GM23338 (cell line): ENCODE measurements at regions not wholly inside any gene's neighbourhood (a gene's known extent, or its start where the extent isn't known, plus 50 kb on each side); places are given as distances from the start of the nearest gene placed in this dataset.

Experiments used
- ATAC-seq: fragments of 200-7000 bp; cut with Tn5 transposase; 3 replicates; pipeline ENCODE4 v1.9.1; 2020
- DNase-seq: peaks from one replicate; pipeline ENCODE4 v3.0.0-alpha.2; 2015; ENCODE audit warnings: low spot score
- H2AFZ ChIP-seq: fragments of 200-600 bp; sonication (generic); 2 replicates; pipeline ENCODE4 v1.8.0; 2016; ENCODE audit warnings: antibody characterized with exemption, mild to moderate bottlenecking, moderate library complexity
- H3F3A ChIP-seq: fragments of 200-600 bp; sonication (generic); replicated peaks from 2 replicates; pipeline ENCODE4 v1.8.0; 2017; ENCODE audit warnings: antibody characterized with exemption, mixed run types, low read depth
- H3K27ac ChIP-seq: fragments of 200-600 bp; sonication (generic); 2 replicates; pipeline ENCODE4 v1.6.1; 2016; ENCODE audit warnings: low read depth
- H3K27me3 ChIP-seq: fragments of 200-600 bp; sonication (generic); 2 replicates; pipeline ENCODE4 v1.8.0; 2016; ENCODE audit warnings: mild to moderate bottlenecking, mixed run types, moderate library complexity; ENCODE audit not compliant: insufficient read depth
- H3K36me3 ChIP-seq: fragments of 200-600 bp; sonication (generic); 2 replicates; pipeline ENCODE4 v1.8.0; 2016; ENCODE audit warnings: mild to moderate bottlenecking; ENCODE audit not compliant: insufficient read depth
- H3K4me1 ChIP-seq: fragments of 200-600 bp; sonication (generic); 2 replicates; pipeline ENCODE4 v1.8.0; 2016; ENCODE audit warnings: mild to moderate bottlenecking, moderate library complexity; ENCODE audit not compliant: insufficient read depth
- H3K4me2 ChIP-seq: fragments of 200-600 bp; sonication (generic); 2 replicates; pipeline ENCODE4 v1.7.1; 2017; ENCODE audit warnings: mixed run types
- H3K4me3 ChIP-seq: fragments of 200-600 bp; sonication (generic); 2 replicates; pipeline ENCODE4 v1.6.1; 2016; ENCODE audit warnings: mixed run types
- H3K79me2 ChIP-seq: fragments of 200-600 bp; sonication (generic); replicated peaks from 2 replicates; pipeline ENCODE4 v1.8.0; 2017; ENCODE audit warnings: mild to moderate bottlenecking; ENCODE audit not compliant: insufficient read depth
- H3K9me2 ChIP-seq: fragments of 200-600 bp; sonication (generic); 2 replicates; pipeline ENCODE4 v1.8.0; 2017; ENCODE audit not compliant: insufficient read depth
- H4K20me1 ChIP-seq: fragments of 200-600 bp; sonication (generic); replicated peaks from 2 replicates; pipeline ENCODE4 v1.8.0; 2017; ENCODE audit warnings: mild to moderate bottlenecking; ENCODE audit not compliant: insufficient read depth
- H3K27ac Mint-ChIP-seq: 2 replicates; pipeline ENCODE4 v1.8.0; 2020; ENCODE audit warnings: inconsistent platforms, mild to moderate bottlenecking, moderate library complexity, mixed read lengths
- H3K27me3 Mint-ChIP-seq: 3 replicates; pipeline ENCODE4 v1.8.0; 2022; ENCODE audit warnings: low read depth, mild to moderate bottlenecking, moderate library complexity, mixed read lengths, inconsistent platforms; ENCODE audit not compliant: insufficient read depth, poor library complexity
- H3K36me3 Mint-ChIP-seq: 3 replicates; pipeline ENCODE4 v1.8.0; 2021; ENCODE audit warnings: low read depth, mild to moderate bottlenecking, inconsistent platforms, moderate library complexity, mixed read lengths
- H3K4me1 Mint-ChIP-seq: 3 replicates; pipeline ENCODE4 v1.8.0; 2020; ENCODE audit warnings: mild to moderate bottlenecking, inconsistent platforms, mixed read lengths
- H3K4me3 Mint-ChIP-seq: 3 replicates; pipeline ENCODE4 v1.8.0; 2021; ENCODE audit warnings: moderate library complexity, mild to moderate bottlenecking, inconsistent platforms, mixed read lengths
- H3K9me3 Mint-ChIP-seq: 3 replicates; pipeline ENCODE4 v1.8.0; 2020; ENCODE audit warnings: moderate library complexity, mild to moderate bottlenecking, inconsistent platforms, mixed read lengths
- CREB1 ChIP-seq: fragments of 250-450 bp; sonication (Bioruptor Pico); IDR thresholded peaks from 2 replicates; pipeline ENCODE4 v1.5.0; 2020; ENCODE audit warnings: low read depth, mild to moderate bottlenecking, moderate library complexity
- EZH2 ChIP-seq: fragments of 200-600 bp; sonication (generic); IDR thresholded peaks from one replicate; pipeline ENCODE4 v1.8.0; 2017; ENCODE audit warnings: antibody characterized with exemption, mild to moderate bottlenecking, low read depth; ENCODE audit not compliant: unreplicated experiment
- EZH2phosphoT487 ChIP-seq: fragments of 200-600 bp; sonication (generic); IDR thresholded peaks from one replicate; pipeline ENCODE4 v1.8.1; 2018; ENCODE audit warnings: antibody characterized with exemption; ENCODE audit not compliant: unreplicated experiment
- NANOG ChIP-seq: IDR thresholded peaks from 2 replicates; pipeline ENCODE4 v1.6.1; 2016; ENCODE audit warnings: antibody characterized with exemption, borderline replicate concordance
- REST ChIP-seq: IDR thresholded peaks from one replicate; pipeline ENCODE4 v1.6.1; 2018; ENCODE audit warnings: antibody characterized with exemption; ENCODE audit not compliant: unreplicated experiment
- STAT1 ChIP-seq: IDR thresholded peaks from one replicate; pipeline ENCODE4 v1.6.1; 2016; ENCODE audit warnings: antibody characterized with exemption; ENCODE audit not compliant: unreplicated experiment
- ZNF114 ChIP-seq: fragments of 250-450 bp; sonication (Bioruptor Pico); IDR thresholded peaks from 2 replicates; pipeline ENCODE4 v1.5.0; 2020; ENCODE audit warnings: mild to moderate bottlenecking, moderate library complexity
- ZNF331 ChIP-seq: fragments of 250-450 bp; sonication (Bioruptor Pico); IDR thresholded peaks from 2 replicates; pipeline ENCODE4 v1.5.0; 2020; ENCODE audit warnings: low read depth, mild to moderate bottlenecking, moderate library complexity
- TF ChIP-seq, protein P1 (sequence below): IDR thresholded peaks from 2 replicates; pipeline ENCODE4 v1.6.1; 2016; ENCODE audit warnings: antibody characterized with exemption
- TF ChIP-seq, protein P2 (sequence below): fragments of 250-450 bp; sonication (Bioruptor Pico); IDR thresholded peaks from 2 replicates; pipeline ENCODE4 v1.5.0; 2020; ENCODE audit warnings: mild to moderate bottlenecking, moderate library complexity

GRCh38 chr10:90605506-90605905 lies 252.3 kb downstream of the HTR7 start:
- peaks cover 9% of the 10 kb centered on the region; the same call in 2 of the 3 replicates for H3K36me3 Mint-ChIP-seq
- DNase-seq (no peak), ATAC-seq (no peak)
- 0 out of 2 replicates have a peak, but pooled peaks cover 20% of the 10 kb centered on the region for H3K9me2 ChIP-seq
- no peak overlapping the region for H3K27ac ChIP-seq
- H3K4me3 ChIP-seq = no peak overlapping the region
- H3K4me2 ChIP-seq = no peak overlapping the region
- H3K4me1 ChIP-seq = no peaks in the 10 kb centered on the region
- no peaks in the 10 kb centered on the region for H3K36me3 ChIP-seq
- no peak overlapping the region for H2AFZ ChIP-seq
- no peaks in the 10 kb centered on the region for H4K20me1 ChIP-seq
- H3K9me3 Mint-ChIP-seq = peaks cover 14% of the 10 kb centered on the region
- TF ChIP-seq EZH2phosphoT487 = no peak
- TF ChIP-seq, protein P1, sequence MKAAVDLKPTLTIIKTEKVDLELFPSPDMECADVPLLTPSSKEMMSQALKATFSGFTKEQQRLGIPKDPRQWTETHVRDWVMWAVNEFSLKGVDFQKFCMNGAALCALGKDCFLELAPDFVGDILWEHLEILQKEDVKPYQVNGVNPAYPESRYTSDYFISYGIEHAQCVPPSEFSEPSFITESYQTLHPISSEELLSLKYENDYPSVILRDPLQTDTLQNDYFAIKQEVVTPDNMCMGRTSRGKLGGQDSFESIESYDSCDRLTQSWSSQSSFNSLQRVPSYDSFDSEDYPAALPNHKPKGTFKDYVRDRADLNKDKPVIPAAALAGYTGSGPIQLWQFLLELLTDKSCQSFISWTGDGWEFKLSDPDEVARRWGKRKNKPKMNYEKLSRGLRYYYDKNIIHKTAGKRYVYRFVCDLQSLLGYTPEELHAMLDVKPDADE = no peak
- TF ChIP-seq ZNF331 (CRISPR knock-in tag) = no peak
- TF ChIP-seq STAT1 = no peak
- no peak for TF ChIP-seq ZNF114 (CRISPR knock-in tag)
- H3K27me3 Mint-ChIP-seq = no peaks in the 10 kb centered on the region
- H3K4me3 Mint-ChIP-seq = no peak overlapping the region
- H3K27ac Mint-ChIP-seq = no peak overlapping the region
- no peaks in the 10 kb centered on the region for H3K27me3 ChIP-seq
- H3K4me1 Mint-ChIP-seq = no peaks in the 10 kb centered on the region; the same call in 2 of the 3 replicates
- no peaks in the 10 kb centered on the region for H3K79me2 ChIP-seq
- H3F3A ChIP-seq = no peaks in the 10 kb centered on the region

DNA sequence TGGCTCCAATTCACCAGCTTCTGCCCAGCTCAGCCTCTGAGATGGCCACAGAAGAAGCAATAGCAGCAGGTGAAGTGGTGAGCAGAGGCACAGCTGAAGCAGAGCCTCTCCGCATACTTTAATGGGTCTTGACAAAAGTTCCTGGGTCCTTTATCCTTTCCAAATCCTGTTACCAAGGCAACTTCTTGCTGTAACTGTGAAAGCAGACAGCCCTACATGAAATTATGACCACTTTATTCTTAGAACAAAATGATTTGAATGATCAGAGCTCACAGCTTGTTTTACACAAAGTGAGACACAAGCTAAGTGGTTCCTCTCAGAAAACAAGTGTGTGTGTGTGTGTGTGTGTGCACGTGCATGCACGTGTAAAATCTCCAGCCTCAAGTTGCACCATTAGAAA lies 245.6 kb downstream of the HTR7 start:
- H3K4me2 ChIP-seq = no peak overlapping the region
- Mint-ChIP-seq H3K4me1 (peaks cover 7% of the 10 kb centered on the region), H3K27ac (no peak overlapping the region), H3K9me3 (no peaks in the 10 kb centered on the region; the same call in 2 of the 3 replicates), H3K27me3 (no peaks in the 10 kb centered on the region), H3K4me3 (no peak overlapping the region), H3K36me3 (no peaks in the 10 kb centered on the region)
- no peak overlapping the region for H3K27ac ChIP-seq
- ATAC-seq = no peak
- H3K27me3 ChIP-seq = no peaks in the 10 kb centered on the region
- no peak overlapping the region for H2AFZ ChIP-seq
- H3K36me3 ChIP-seq = no peaks in the 10 kb centered on the region
- no peaks in the 10 kb centered on the region for H3K79me2 ChIP-seq
- no peaks in the 10 kb centered on the region for H3F3A ChIP-seq
- H3K9me2 ChIP-seq = 0 out of 2 replicates have a peak, but pooled peaks cover 6% of the 10 kb centered on the region
- H3K4me3 ChIP-seq = no peak overlapping the region
- H3K4me1 ChIP-seq = no peaks in the 10 kb centered on the region
- H4K20me1 ChIP-seq = no peaks in the 10 kb centered on the region
- DNase-seq = no peak
- TF ChIP-seq REST (no peak), NANOG (no peak), CREB1 (CRISPR knock-in tag) (no peak), EZH2 (no peak), STAT1 (no peak), EZH2phosphoT487 (no peak), ZNF114 (CRISPR knock-in tag) (no peak)
- TF ChIP-seq, protein P2, sequence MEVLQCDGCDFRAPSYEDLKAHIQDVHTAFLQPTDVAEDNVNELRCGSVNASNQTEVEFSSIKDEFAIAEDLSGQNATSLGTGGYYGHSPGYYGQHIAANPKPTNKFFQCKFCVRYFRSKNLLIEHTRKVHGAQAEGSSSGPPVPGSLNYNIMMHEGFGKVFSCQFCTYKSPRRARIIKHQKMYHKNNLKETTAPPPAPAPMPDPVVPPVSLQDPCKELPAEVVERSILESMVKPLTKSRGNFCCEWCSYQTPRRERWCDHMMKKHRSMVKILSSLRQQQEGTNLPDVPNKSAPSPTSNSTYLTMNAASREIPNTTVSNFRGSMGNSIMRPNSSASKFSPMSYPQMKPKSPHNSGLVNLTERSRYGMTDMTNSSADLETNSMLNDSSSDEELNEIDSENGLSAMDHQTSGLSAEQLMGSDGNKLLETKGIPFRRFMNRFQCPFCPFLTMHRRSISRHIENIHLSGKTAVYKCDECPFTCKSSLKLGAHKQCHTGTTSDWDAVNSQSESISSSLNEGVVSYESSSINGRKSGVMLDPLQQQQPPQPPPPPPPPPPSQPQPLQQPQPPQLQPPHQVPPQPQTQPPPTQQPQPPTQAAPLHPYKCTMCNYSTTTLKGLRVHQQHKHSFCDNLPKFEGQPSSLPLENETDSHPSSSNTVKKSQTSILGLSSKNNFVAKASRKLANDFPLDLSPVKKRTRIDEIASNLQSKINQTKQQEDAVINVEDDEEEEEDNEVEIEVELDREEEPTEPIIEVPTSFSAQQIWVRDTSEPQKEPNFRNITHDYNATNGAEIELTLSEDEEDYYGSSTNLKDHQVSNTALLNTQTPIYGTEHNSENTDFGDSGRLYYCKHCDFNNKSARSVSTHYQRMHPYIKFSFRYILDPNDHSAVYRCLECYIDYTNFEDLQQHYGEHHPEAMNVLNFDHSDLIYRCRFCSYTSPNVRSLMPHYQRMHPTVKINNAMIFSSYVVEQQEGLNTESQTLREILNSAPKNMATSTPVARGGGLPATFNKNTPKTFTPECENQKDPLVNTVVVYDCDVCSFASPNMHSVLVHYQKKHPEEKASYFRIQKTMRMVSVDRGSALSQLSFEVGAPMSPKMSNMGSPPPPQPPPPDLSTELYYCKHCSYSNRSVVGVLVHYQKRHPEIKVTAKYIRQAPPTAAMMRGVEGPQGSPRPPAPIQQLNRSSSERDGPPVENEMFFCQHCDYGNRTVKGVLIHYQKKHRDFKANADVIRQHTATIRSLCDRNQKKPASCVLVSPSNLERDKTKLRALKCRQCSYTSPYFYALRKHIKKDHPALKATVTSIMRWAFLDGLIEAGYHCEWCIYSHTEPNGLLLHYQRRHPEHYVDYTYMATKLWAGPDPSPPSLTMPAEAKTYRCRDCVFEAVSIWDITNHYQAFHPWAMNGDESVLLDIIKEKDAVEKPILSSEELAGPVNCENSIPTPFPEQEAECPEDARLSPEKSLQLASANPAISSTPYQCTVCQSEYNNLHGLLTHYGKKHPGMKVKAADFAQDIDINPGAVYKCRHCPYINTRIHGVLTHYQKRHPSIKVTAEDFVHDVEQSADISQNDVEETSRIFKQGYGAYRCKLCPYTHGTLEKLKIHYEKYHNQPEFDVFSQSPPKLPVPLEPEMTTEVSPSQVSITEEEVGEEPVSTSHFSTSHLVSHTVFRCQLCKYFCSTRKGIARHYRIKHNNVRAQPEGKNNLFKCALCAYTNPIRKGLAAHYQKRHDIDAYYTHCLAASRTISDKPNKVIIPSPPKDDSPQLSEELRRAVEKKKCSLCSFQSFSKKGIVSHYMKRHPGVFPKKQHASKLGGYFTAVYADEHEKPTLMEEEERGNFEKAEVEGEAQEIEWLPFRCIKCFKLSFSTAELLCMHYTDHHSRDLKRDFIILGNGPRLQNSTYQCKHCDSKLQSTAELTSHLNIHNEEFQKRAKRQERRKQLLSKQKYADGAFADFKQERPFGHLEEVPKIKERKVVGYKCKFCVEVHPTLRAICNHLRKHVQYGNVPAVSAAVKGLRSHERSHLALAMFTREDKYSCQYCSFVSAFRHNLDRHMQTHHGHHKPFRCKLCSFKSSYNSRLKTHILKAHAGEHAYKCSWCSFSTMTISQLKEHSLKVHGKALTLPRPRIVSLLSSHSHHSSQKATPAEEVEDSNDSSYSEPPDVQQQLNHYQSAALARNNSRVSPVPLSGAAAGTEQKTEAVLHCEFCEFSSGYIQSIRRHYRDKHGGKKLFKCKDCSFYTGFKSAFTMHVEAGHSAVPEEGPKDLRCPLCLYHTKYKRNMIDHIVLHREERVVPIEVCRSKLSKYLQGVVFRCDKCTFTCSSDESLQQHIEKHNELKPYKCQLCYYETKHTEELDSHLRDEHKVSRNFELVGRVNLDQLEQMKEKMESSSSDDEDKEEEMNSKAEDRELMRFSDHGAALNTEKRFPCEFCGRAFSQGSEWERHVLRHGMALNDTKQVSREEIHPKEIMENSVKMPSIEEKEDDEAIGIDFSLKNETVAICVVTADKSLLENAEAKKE (CRISPR knock-in tag) = no peak
